HG02571 (cell line): ENCODE measurements at regions not wholly inside any gene's neighbourhood (a gene's known extent, or its start where the extent isn't known, plus 50 kb on each side); places are given as distances from the start of the nearest gene placed in this dataset.

Experiments used
- ATAC-seq: cut with Tn5 transposase; IDR thresholded peaks from one replicate; pipeline ENCODE4 v1.9.1; 2021; ENCODE audit warnings: mild to moderate bottlenecking, moderate library complexity; ENCODE audit not compliant: unreplicated experiment

GRCh38 chr4:45795135-45795534 is 328.7 kb downstream of the GABRG1 start:
- no peak for ATAC-seq

- no peak for ATAC-seq
Measured at GRCh38 chr4:45778514-45778913, 345.3 kb downstream of the GABRG1 start.

GRCh38 chr4:45776146-45776545 is 347.7 kb downstream of the GABRG1 start:
- no peak for ATAC-seq

GRCh38 chr4:45770958-45771357 is 352.9 kb downstream of the GABRG1 start:
- ATAC-seq: no peak

GRCh38 chr4:45765521-45765920 is 358.3 kb downstream of the GABRG1 start:
- no peak for ATAC-seq

- no peak for ATAC-seq
Measured at GRCh38 chr4:45751877-45752530, 371.9 kb downstream of the GABRG1 start.

GRCh38 chr4:45750721-45751120 is 373.1 kb downstream of the GABRG1 start:
- no peak for ATAC-seq

- ATAC-seq: no peak
Measured at GRCh38 chr4:45745741-45746140, 378.1 kb downstream of the GABRG1 start.

- ATAC-seq: no peak
Measured at GRCh38 chr4:45741897-45742296, 382.0 kb downstream of the GABRG1 start.

GRCh38 chr4:45732161-45732560 is 391.7 kb downstream of the GABRG1 start:
- no peak for ATAC-seq

- no peak for ATAC-seq
Measured at GRCh38 chr4:45716093-45716492, 407.8 kb downstream of the GABRG1 start.

GRCh38 chr4:45713996-45714395 is 409.9 kb downstream of the GABRG1 start:
- ATAC-seq: no peak

- no peak for ATAC-seq
Measured at GRCh38 chr4:45701621-45702020, 422.2 kb downstream of the GABRG1 start.

- ATAC-seq: no peak
Measured at GRCh38 chr4:45693746-45694145, 430.1 kb downstream of the GABRG1 start.

GRCh38 chr4:45692131-45692735 is 431.6 kb downstream of the GABRG1 start:
- ATAC-seq: no peak

- no peak for ATAC-seq
Measured at GRCh38 chr4:45688341-45688740, 435.5 kb downstream of the GABRG1 start.

GRCh38 chr4:45679411-45679810 is 444.4 kb downstream of the GABRG1 start:
- no peak for ATAC-seq

GRCh38 chr4:45668128-45668527 is 455.7 kb downstream of the GABRG1 start:
- ATAC-seq: no peak

- ATAC-seq: no peak
Measured at GRCh38 chr4:45663628-45664081, 460.2 kb downstream of the GABRG1 start.

- no peak for ATAC-seq
Measured at GRCh38 chr4:45663003-45663402, 460.9 kb downstream of the GABRG1 start.

GRCh38 chr4:45661893-45662292 is 462.0 kb downstream of the GABRG1 start:
- no peak for ATAC-seq

- no peak for ATAC-seq
Measured at GRCh38 chr4:45650545-45650944, 473.3 kb downstream of the GABRG1 start.

GRCh38 chr4:45648846-45649245 is 475.0 kb downstream of the GABRG1 start:
- no peak for ATAC-seq
